ENCODE measurements at regions not wholly inside any gene's neighbourhood (a gene's known extent, or its start where the extent isn't known, plus 50 kb on each side); places are given as distances from the start of the nearest gene placed in this dataset.

DNA sequence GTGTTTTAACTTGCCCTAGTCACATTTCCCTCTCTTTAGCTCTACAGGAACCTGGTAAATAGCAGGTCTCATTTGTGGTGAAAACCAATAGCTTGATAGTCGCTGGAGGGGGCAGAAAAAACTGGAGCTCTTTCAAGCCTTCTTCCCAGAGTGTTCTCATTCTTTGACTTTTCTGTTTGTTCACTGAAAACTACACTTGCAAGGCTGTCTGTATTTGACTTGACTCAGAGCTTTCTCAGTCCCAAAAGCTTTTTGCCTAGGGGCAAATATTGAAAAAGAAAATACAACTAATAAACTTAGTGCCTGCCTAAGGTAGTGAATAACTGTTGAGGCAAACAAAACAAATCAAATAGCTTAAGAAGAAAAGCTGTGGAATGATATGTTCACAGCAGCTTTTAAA is 217.1 kb upstream of the CHRM3 start:
- H3K27me3 ChIP-seq (ENCODE audit: control insufficient read depth in 2 of 2, insufficient read depth in 2 of 2, low read length in 2 of 2) = no peaks in the 10 kb centered on the region
- H3K4me2 ChIP-seq (ENCODE audit: insufficient read depth, low read length) = no peak overlapping the region
- FAIRE-seq (no peak), ATAC-seq (no peak), DNase-seq (ENCODE audit: extremely low read depth in 1 of 4, low spot score in 3 of 4) (no peak)
- H3K79me2 ChIP-seq (ENCODE audit: control insufficient read depth, insufficient read depth, low read length) = no peaks in the 10 kb centered on the region
- no peaks in the 10 kb centered on the region for H3K4me1 ChIP-seq (replicated peaks in 1 of 2; ENCODE audit: control insufficient read depth in 2 of 2, insufficient read depth in 2 of 2, low read length in 2 of 2)
- no TSS peak for BruUV-seq (replicated peaks)
- peaks cover 2% of the 10 kb centered on the region; the same call in 1 of the 2 replicates for H3K9me3 ChIP-seq (replicated peaks; ENCODE audit: control insufficient read depth, insufficient read depth, low read depth, low read length)
- in situ Hi-C loops (cut with MboI) = no loop called here
- no peaks in the 10 kb centered on the region for H3K36me3 ChIP-seq (ENCODE audit: control insufficient read depth, insufficient read depth, low read length)
- ChIA-PET CTCF (ENCODE audit: low intra/inter-chr PET ratio) (no interaction called here), POLR2A (interaction anchor here (0.6 kb wide), 1 partner anchor 13 kb away, joined by 3 read pairs; no protein-coding TSS in a partner anchor)
- no peak overlapping the region for H3K9ac ChIP-seq (ENCODE audit: insufficient read depth in 1 of 2, low read depth in 2 of 2, low read length in 2 of 2)
- TF ChIP-seq ZNF780A (CRISPR knock-in tag; IDR thresholded peaks at IDR 0.05) (no peak), PHF20 (IDR thresholded peaks at IDR 0.05; ENCODE audit: partially characterized antibody) (no peak), ETV5 (CRISPR knock-in tag; IDR thresholded peaks at IDR 0.05; ENCODE audit: low read depth) (no peak), SRSF1 (IDR thresholded peaks at IDR 0.05; ENCODE audit: low read depth, low read length) (no peak)
- TF ChIP-seq, protein P1, sequence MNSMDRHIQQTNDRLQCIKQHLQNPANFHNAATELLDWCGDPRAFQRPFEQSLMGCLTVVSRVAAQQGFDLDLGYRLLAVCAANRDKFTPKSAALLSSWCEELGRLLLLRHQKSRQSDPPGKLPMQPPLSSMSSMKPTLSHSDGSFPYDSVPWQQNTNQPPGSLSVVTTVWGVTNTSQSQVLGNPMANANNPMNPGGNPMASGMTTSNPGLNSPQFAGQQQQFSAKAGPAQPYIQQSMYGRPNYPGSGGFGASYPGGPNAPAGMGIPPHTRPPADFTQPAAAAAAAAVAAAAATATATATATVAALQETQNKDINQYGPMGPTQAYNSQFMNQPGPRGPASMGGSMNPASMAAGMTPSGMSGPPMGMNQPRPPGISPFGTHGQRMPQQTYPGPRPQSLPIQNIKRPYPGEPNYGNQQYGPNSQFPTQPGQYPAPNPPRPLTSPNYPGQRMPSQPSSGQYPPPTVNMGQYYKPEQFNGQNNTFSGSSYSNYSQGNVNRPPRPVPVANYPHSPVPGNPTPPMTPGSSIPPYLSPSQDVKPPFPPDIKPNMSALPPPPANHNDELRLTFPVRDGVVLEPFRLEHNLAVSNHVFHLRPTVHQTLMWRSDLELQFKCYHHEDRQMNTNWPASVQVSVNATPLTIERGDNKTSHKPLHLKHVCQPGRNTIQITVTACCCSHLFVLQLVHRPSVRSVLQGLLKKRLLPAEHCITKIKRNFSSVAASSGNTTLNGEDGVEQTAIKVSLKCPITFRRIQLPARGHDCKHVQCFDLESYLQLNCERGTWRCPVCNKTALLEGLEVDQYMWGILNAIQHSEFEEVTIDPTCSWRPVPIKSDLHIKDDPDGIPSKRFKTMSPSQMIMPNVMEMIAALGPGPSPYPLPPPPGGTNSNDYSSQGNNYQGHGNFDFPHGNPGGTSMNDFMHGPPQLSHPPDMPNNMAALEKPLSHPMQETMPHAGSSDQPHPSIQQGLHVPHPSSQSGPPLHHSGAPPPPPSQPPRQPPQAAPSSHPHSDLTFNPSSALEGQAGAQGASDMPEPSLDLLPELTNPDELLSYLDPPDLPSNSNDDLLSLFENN (IDR thresholded peaks at IDR 0.05; ENCODE audit: low read depth in 2 of 2, low read length in 2 of 2) = no peak
- TF ChIP-seq, protein P2, sequence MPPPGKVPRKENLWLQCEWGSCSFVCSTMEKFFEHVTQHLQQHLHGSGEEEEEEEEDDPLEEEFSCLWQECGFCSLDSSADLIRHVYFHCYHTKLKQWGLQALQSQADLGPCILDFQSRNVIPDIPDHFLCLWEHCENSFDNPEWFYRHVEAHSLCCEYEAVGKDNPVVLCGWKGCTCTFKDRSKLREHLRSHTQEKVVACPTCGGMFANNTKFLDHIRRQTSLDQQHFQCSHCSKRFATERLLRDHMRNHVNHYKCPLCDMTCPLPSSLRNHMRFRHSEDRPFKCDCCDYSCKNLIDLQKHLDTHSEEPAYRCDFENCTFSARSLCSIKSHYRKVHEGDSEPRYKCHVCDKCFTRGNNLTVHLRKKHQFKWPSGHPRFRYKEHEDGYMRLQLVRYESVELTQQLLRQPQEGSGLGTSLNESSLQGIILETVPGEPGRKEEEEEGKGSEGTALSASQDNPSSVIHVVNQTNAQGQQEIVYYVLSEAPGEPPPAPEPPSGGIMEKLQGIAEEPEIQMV (tag; conservative IDR thresholded peaks at IDR 0.05; ENCODE audit: low read depth) = no peak
- TF ChIP-seq, protein P3, sequence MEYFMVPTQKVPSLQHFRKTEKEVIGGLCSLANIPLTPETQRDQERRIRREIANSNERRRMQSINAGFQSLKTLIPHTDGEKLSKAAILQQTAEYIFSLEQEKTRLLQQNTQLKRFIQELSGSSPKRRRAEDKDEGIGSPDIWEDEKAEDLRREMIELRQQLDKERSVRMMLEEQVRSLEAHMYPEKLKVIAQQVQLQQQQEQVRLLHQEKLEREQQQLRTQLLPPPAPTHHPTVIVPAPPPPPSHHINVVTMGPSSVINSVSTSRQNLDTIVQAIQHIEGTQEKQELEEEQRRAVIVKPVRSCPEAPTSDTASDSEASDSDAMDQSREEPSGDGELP (CRISPR knock-in tag; IDR thresholded peaks at IDR 0.05; ENCODE audit: borderline replicate concordance) = no peak
- WGBS (ENCODE audit: insufficient coverage, low coverage, missing lambda C conversion rate) = 0% methylated on average over 1 of the region's 1 CpG
- no peaks in the 10 kb centered on the region for H3K9me1 ChIP-seq (ENCODE audit: control insufficient read depth, insufficient read depth, low read length)
- no peak overlapping the region for H2AFZ ChIP-seq (ENCODE audit: low read depth, low read length)
- intact Hi-C loops (cut with micrococcal nuclease) = no loop called here
- no peak overlapping the region for H3K4me3 ChIP-seq
- H3K27ac ChIP-seq (ENCODE audit: extremely low read depth, low read depth, low read length) = no peak overlapping the region
- no peaks in the 10 kb centered on the region for H4K20me1 ChIP-seq (replicated peaks; ENCODE audit: control insufficient read depth, insufficient read depth, low read length)

Data from K562 (cell line).